GM23338 (cell line): ENCODE measurements at regions not wholly inside any gene's neighbourhood (a gene's known extent, or its start where the extent isn't known, plus 50 kb on each side); places are given as distances from the start of the nearest gene placed in this dataset.
A peak's percentile ranks its signal among the peaks of the same experiment; 100 is the strongest.

Experiments used
- ATAC-seq: fragments of 200-7000 bp; cut with Tn5 transposase; 3 replicates; pipeline ENCODE4 v1.9.1; 2020
- DNase-seq: peaks from one replicate; pipeline ENCODE4 v3.0.0-alpha.2; 2015; ENCODE audit warnings: low spot score
- H2AFZ ChIP-seq: fragments of 200-600 bp; sonication (generic); 2 replicates; pipeline ENCODE4 v1.8.0; 2016; ENCODE audit warnings: antibody characterized with exemption, mild to moderate bottlenecking, moderate library complexity
- H3F3A ChIP-seq: fragments of 200-600 bp; sonication (generic); replicated peaks from 2 replicates; pipeline ENCODE4 v1.8.0; 2017; ENCODE audit warnings: antibody characterized with exemption, mixed run types, low read depth
- H3K27ac ChIP-seq: fragments of 200-600 bp; sonication (generic); 2 replicates; pipeline ENCODE4 v1.6.1; 2016; ENCODE audit warnings: low read depth
- H3K27me3 ChIP-seq: fragments of 200-600 bp; sonication (generic); 2 replicates; pipeline ENCODE4 v1.8.0; 2016; ENCODE audit warnings: mild to moderate bottlenecking, mixed run types, moderate library complexity; ENCODE audit not compliant: insufficient read depth
- H3K36me3 ChIP-seq: fragments of 200-600 bp; sonication (generic); 2 replicates; pipeline ENCODE4 v1.8.0; 2016; ENCODE audit warnings: mild to moderate bottlenecking; ENCODE audit not compliant: insufficient read depth
- H3K4me1 ChIP-seq: fragments of 200-600 bp; sonication (generic); 2 replicates; pipeline ENCODE4 v1.8.0; 2016; ENCODE audit warnings: mild to moderate bottlenecking, moderate library complexity; ENCODE audit not compliant: insufficient read depth
- H3K4me2 ChIP-seq: fragments of 200-600 bp; sonication (generic); 2 replicates; pipeline ENCODE4 v1.7.1; 2017; ENCODE audit warnings: mixed run types
- H3K4me3 ChIP-seq: fragments of 200-600 bp; sonication (generic); 2 replicates; pipeline ENCODE4 v1.6.1; 2016; ENCODE audit warnings: mixed run types
- H3K79me2 ChIP-seq: fragments of 200-600 bp; sonication (generic); replicated peaks from 2 replicates; pipeline ENCODE4 v1.8.0; 2017; ENCODE audit warnings: mild to moderate bottlenecking; ENCODE audit not compliant: insufficient read depth
- H3K9me2 ChIP-seq: fragments of 200-600 bp; sonication (generic); 2 replicates; pipeline ENCODE4 v1.8.0; 2017; ENCODE audit not compliant: insufficient read depth
- H4K20me1 ChIP-seq: fragments of 200-600 bp; sonication (generic); replicated peaks from 2 replicates; pipeline ENCODE4 v1.8.0; 2017; ENCODE audit warnings: mild to moderate bottlenecking; ENCODE audit not compliant: insufficient read depth
- H3K27ac Mint-ChIP-seq: 2 replicates; pipeline ENCODE4 v1.8.0; 2020; ENCODE audit warnings: inconsistent platforms, mild to moderate bottlenecking, moderate library complexity, mixed read lengths
- H3K27me3 Mint-ChIP-seq: 3 replicates; pipeline ENCODE4 v1.8.0; 2022; ENCODE audit warnings: low read depth, mild to moderate bottlenecking, moderate library complexity, mixed read lengths, inconsistent platforms; ENCODE audit not compliant: insufficient read depth, poor library complexity
- H3K36me3 Mint-ChIP-seq: 3 replicates; pipeline ENCODE4 v1.8.0; 2021; ENCODE audit warnings: low read depth, mild to moderate bottlenecking, inconsistent platforms, moderate library complexity, mixed read lengths
- H3K4me1 Mint-ChIP-seq: 3 replicates; pipeline ENCODE4 v1.8.0; 2020; ENCODE audit warnings: mild to moderate bottlenecking, inconsistent platforms, mixed read lengths
- H3K4me3 Mint-ChIP-seq: 3 replicates; pipeline ENCODE4 v1.8.0; 2021; ENCODE audit warnings: moderate library complexity, mild to moderate bottlenecking, inconsistent platforms, mixed read lengths
- H3K9me3 Mint-ChIP-seq: 3 replicates; pipeline ENCODE4 v1.8.0; 2020; ENCODE audit warnings: moderate library complexity, mild to moderate bottlenecking, inconsistent platforms, mixed read lengths
- ETS1 ChIP-seq: IDR thresholded peaks from 2 replicates; pipeline ENCODE4 v1.6.1; 2016; ENCODE audit warnings: antibody characterized with exemption
- EZH2 ChIP-seq: fragments of 200-600 bp; sonication (generic); IDR thresholded peaks from one replicate; pipeline ENCODE4 v1.8.0; 2017; ENCODE audit warnings: antibody characterized with exemption, mild to moderate bottlenecking, low read depth; ENCODE audit not compliant: unreplicated experiment
- NANOG ChIP-seq: IDR thresholded peaks from 2 replicates; pipeline ENCODE4 v1.6.1; 2016; ENCODE audit warnings: antibody characterized with exemption, borderline replicate concordance
- POLR2AphosphoS5 ChIP-seq: IDR thresholded peaks from 2 replicates; pipeline ENCODE4 v1.6.1; 2016; ENCODE audit warnings: antibody characterized with exemption, low read depth
- STAT1 ChIP-seq: IDR thresholded peaks from one replicate; pipeline ENCODE4 v1.6.1; 2016; ENCODE audit warnings: antibody characterized with exemption; ENCODE audit not compliant: unreplicated experiment
- ZNF114 ChIP-seq: fragments of 250-450 bp; sonication (Bioruptor Pico); IDR thresholded peaks from 2 replicates; pipeline ENCODE4 v1.5.0; 2020; ENCODE audit warnings: mild to moderate bottlenecking, moderate library complexity
- ZNF331 ChIP-seq: fragments of 250-450 bp; sonication (Bioruptor Pico); IDR thresholded peaks from 2 replicates; pipeline ENCODE4 v1.5.0; 2020; ENCODE audit warnings: low read depth, mild to moderate bottlenecking, moderate library complexity
- ZNF462 ChIP-seq: fragments of 250-450 bp; sonication (Bioruptor Pico); IDR thresholded peaks from 2 replicates; pipeline ENCODE4 v1.5.0; 2020; ENCODE audit warnings: mild to moderate bottlenecking, moderate library complexity
- TF ChIP-seq, protein P1 (sequence below): IDR thresholded peaks from one replicate; pipeline ENCODE4 v1.6.1; 2018; ENCODE audit warnings: antibody characterized with exemption; ENCODE audit not compliant: unreplicated experiment

DNA sequence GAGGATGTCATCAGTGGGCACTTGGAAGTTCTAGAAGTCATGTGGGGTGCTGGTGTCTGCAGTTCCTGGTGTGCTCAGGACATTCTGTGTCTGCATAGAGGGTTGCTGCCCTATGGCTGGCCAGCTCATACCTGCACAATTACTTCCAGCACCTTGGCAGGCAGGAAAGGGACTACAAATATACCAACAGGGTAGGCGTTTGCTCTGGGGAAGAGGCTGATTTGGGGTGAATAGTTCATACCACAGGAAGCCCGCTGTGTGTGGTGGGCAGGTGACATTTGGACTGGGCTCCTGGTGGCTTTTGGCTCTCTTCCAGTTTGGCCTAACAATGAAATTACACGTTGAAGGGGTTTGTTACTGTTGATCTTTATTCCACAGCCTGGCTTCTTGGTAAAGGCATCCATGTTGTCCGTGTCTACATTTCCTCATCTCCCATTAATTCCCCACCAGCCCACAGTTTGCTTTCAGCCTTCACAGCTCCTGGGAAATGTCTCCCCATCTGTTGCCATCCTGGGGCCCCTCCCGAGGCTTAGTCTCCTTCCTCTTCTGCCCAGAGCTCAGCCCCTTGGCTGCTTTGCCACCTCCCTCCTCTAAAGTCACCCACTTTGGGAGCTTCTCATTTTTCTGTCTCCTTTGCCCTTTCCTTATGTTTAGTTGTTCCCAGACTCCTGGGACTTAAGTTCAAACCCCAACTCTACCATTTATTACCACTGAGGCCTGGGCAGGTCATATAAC is 88.1 kb downstream of the RSPH3 start:
- peak overlapping the region; percentile 96 for H3K27ac Mint-ChIP-seq
- H3K36me3 ChIP-seq = no peaks in the 10 kb centered on the region
- no peaks in the 10 kb centered on the region for H4K20me1 ChIP-seq
- peaks cover 51% of the 10 kb centered on the region for H3K4me1 Mint-ChIP-seq
- 0 out of 2 replicates have a peak, but pooled peaks cover 5% of the 10 kb centered on the region for H3K9me2 ChIP-seq
- H3K27me3 Mint-ChIP-seq = peaks cover 18% of the 10 kb centered on the region
- no peak for DNase-seq
- ATAC-seq = no peak
- H3K27me3 ChIP-seq = no peaks in the 10 kb centered on the region
- H3K9me3 Mint-ChIP-seq = peaks cover 3% of the 10 kb centered on the region; the same call in 2 of the 3 replicates
- peak overlapping the region; percentile 4 for H3K4me2 ChIP-seq
- 0 out of 2 replicates have a peak, but pooled peaks cover 6% of the 10 kb centered on the region for H3F3A ChIP-seq
- H3K36me3 Mint-ChIP-seq = peaks cover 4% of the 10 kb centered on the region; the same call in 1 of the 3 replicates
- no peak overlapping the region for H3K4me3 ChIP-seq
- H3K4me3 Mint-ChIP-seq = no peak overlapping the region
- H2AFZ ChIP-seq = peak overlapping the region; percentile 74; the same call in 1 of the 2 replicates
- H3K4me1 ChIP-seq = peaks cover 27% of the 10 kb centered on the region
- H3K79me2 ChIP-seq = no peaks in the 10 kb centered on the region
- H3K27ac ChIP-seq = peak overlapping the region; percentile 86
- TF ChIP-seq, protein P1, sequence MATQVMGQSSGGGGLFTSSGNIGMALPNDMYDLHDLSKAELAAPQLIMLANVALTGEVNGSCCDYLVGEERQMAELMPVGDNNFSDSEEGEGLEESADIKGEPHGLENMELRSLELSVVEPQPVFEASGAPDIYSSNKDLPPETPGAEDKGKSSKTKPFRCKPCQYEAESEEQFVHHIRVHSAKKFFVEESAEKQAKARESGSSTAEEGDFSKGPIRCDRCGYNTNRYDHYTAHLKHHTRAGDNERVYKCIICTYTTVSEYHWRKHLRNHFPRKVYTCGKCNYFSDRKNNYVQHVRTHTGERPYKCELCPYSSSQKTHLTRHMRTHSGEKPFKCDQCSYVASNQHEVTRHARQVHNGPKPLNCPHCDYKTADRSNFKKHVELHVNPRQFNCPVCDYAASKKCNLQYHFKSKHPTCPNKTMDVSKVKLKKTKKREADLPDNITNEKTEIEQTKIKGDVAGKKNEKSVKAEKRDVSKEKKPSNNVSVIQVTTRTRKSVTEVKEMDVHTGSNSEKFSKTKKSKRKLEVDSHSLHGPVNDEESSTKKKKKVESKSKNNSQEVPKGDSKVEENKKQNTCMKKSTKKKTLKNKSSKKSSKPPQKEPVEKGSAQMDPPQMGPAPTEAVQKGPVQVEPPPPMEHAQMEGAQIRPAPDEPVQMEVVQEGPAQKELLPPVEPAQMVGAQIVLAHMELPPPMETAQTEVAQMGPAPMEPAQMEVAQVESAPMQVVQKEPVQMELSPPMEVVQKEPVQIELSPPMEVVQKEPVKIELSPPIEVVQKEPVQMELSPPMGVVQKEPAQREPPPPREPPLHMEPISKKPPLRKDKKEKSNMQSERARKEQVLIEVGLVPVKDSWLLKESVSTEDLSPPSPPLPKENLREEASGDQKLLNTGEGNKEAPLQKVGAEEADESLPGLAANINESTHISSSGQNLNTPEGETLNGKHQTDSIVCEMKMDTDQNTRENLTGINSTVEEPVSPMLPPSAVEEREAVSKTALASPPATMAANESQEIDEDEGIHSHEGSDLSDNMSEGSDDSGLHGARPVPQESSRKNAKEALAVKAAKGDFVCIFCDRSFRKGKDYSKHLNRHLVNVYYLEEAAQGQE = no peak
- TF ChIP-seq STAT1 (no peak), ETS1 (no peak), ZNF331 (no peak), NANOG (no peak), POLR2AphosphoS5 (no peak), ZNF462 (CRISPR knock-in tag) (no peak), ZNF114 (CRISPR knock-in tag) (no peak), EZH2 (no peak)
